IMR-90 (cell line): ENCODE measurements at regions not wholly inside any gene's neighbourhood (a gene's known extent, or its start where the extent isn't known, plus 50 kb on each side); places are given as distances from the start of the nearest gene placed in this dataset.

Experiments
- ATAC-seq: fragments of 200-7000 bp; cut with Tn5 transposase; 2 replicates; pipeline ENCODE4 v1.9.1; 2020; ENCODE audit warnings: low read depth, mild to moderate bottlenecking, moderate library complexity
- BruUV-seq: library from RNA; stranded (reverse); fragments of 400-500 nt; replicated peaks from 2 replicates; lab custom pipeline; 2021; lab: Mats Ljungman, UMichigan
- CTCF ChIA-PET: fragments of 300-600 bp; formaldehyde crosslinking; extraction: SDS; loops from one replicate; lab custom pipeline; 2021; ENCODE audit warnings: antibody characterized with exemption; lab: Yijun Ruan, JAX
- POLR2A ChIA-PET: fragments of 300-600 bp; sonication (Branson Sonifier 250); formaldehyde crosslinking; loops from one replicate; lab custom pipeline; 2022; ENCODE audit warnings: antibody characterized with exemption; ENCODE audit not compliant: unreplicated experiment; lab: Charles Lee
- DNase-seq: peaks from one replicate; pipeline ENCODE4 v3.0.0; 2013
- H2AFZ ChIP-seq: replicated peaks from 2 replicates; pipeline ENCODE3; 2013; ENCODE audit warnings: low read length, mild to moderate bottlenecking; ENCODE audit not compliant: poor library complexity
- H2AK5ac ChIP-seq: 2 replicates; pipeline ENCODE4 v1.6.1; 2013; ENCODE audit warnings: low read depth, low read length, inconsistent platforms
- H2AK9ac ChIP-seq: replicated peaks from 2 replicates; pipeline ENCODE3; 2013; ENCODE audit warnings: mild to moderate bottlenecking, low read depth, low read length, moderate library complexity; ENCODE audit not compliant: poor library complexity
- H2BK120ac ChIP-seq: 2 replicates; pipeline ENCODE4 v1.6.1; 2013; ENCODE audit warnings: low read depth, low read length, inconsistent platforms
- H2BK15ac ChIP-seq: 3 replicates; pipeline ENCODE4 v1.6.1; 2013; ENCODE audit warnings: low read depth, low read length, inconsistent platforms
- H2BK20ac ChIP-seq: 2 replicates; pipeline ENCODE4 v1.6.1; 2013; ENCODE audit warnings: low read depth, mild to moderate bottlenecking, inconsistent platforms, low read length, moderate library complexity
- H2BK5ac ChIP-seq: 2 replicates; pipeline ENCODE4 v1.6.1; 2013; ENCODE audit warnings: mild to moderate bottlenecking, low read depth, low read length, inconsistent platforms; ENCODE audit not compliant: poor library complexity, severe bottlenecking
- H3K14ac ChIP-seq: replicated peaks from 2 replicates; pipeline ENCODE4 v1.6.1; 2013; ENCODE audit warnings: low read depth, low read length, inconsistent platforms
- H3K18ac ChIP-seq: 2 replicates; pipeline ENCODE4 v1.6.1; 2013; ENCODE audit warnings: low read depth, low read length, control low read depth
- H3K23ac ChIP-seq: 2 replicates; pipeline ENCODE4 v1.6.1; 2013; ENCODE audit warnings: low read depth, low read length, inconsistent platforms
- H3K27ac ChIP-seq: 2 replicates; pipeline ENCODE4 v1.5.1; 2013; ENCODE audit warnings: mild to moderate bottlenecking, control low read depth, low read length; ENCODE audit not compliant: insufficient read depth
- H3K27me3 ChIP-seq: 2 replicates; pipeline ENCODE4 v1.6.1; 2013; ENCODE audit warnings: low read length; ENCODE audit not compliant: control insufficient read depth, insufficient read depth
- H3K36me3 ChIP-seq: 2 replicates; pipeline ENCODE4 v1.6.1; 2013; ENCODE audit warnings: low read length, mixed read lengths; ENCODE audit not compliant: control insufficient read depth, insufficient read depth
- H3K4ac ChIP-seq: 2 replicates; pipeline ENCODE4 v1.6.1; 2013; ENCODE audit warnings: low read depth, low read length, inconsistent platforms
- H3K4me1 ChIP-seq: 2 replicates; pipeline ENCODE4 v1.6.1; 2013; ENCODE audit warnings: low read length, mixed read lengths; ENCODE audit not compliant: control insufficient read depth, insufficient read depth
- H3K4me2 ChIP-seq: 2 replicates; pipeline ENCODE4 v1.6.1; 2013; ENCODE audit warnings: low read depth, mild to moderate bottlenecking, control low read depth, low read length, moderate library complexity
- H3K4me3 ChIP-seq: 2 replicates; pipeline ENCODE4 v1.5.1; 2013; ENCODE audit warnings: low read depth, mild to moderate bottlenecking, control low read depth, low read length, moderate library complexity; ENCODE audit not compliant: insufficient read depth
- H3K56ac ChIP-seq: 2 replicates; pipeline ENCODE4 v1.6.1; 2013; ENCODE audit warnings: low read length, inconsistent platforms; ENCODE audit not compliant: insufficient read depth; ENCODE audit errors: extremely low read depth
- H3K79me1 ChIP-seq, 2 experiments: 2 replicates each; pipeline ENCODE4 v1.6.1; 2013; ENCODE audit warnings: low read length in 2 of 2, inconsistent platforms in 1 of 2, low read depth in 1 of 2
- H3K9ac ChIP-seq: 2 replicates; pipeline ENCODE4 v1.6.1; 2013; ENCODE audit warnings: low read depth, low read length, control low read depth
- H3K9me1 ChIP-seq: 2 replicates; pipeline ENCODE4 v1.6.1; 2013; ENCODE audit warnings: low read length, inconsistent platforms; ENCODE audit not compliant: insufficient read depth
- H3K9me3 ChIP-seq: 2 replicates; pipeline ENCODE4 v1.6.1; 2013; ENCODE audit warnings: low read length; ENCODE audit not compliant: control insufficient read depth, insufficient read depth
- H4K20me1 ChIP-seq: 2 replicates; pipeline ENCODE4 v1.6.1; 2013; ENCODE audit warnings: low read length, inconsistent platforms; ENCODE audit not compliant: insufficient read depth
- H4K5ac ChIP-seq: 2 replicates; pipeline ENCODE4 v1.6.1; 2013; ENCODE audit warnings: mild to moderate bottlenecking, low read depth, low read length, control low read depth
- H4K8ac ChIP-seq, 2 experiments: 2 replicates each; pipeline ENCODE4 v1.6.1; 2013; ENCODE audit warnings: low read depth in 2 of 2, low read length in 2 of 2, control low read depth in 1 of 2, inconsistent platforms in 1 of 2
- H4K91ac ChIP-seq: 2 replicates; pipeline ENCODE4 v1.6.1; 2013; ENCODE audit warnings: low read depth, low read length, inconsistent platforms; ENCODE audit not compliant: insufficient read depth
- BHLHE40 ChIP-seq: fragments of 150-350 bp; IDR thresholded peaks from 2 replicates; pipeline ENCODE4 v1.6.1; 2016; ENCODE audit warnings: mild to moderate bottlenecking, low read depth, low read length
- MAFK ChIP-seq: IDR thresholded peaks from 2 replicates; pipeline ENCODE4 v1.6.1; 2012; ENCODE audit warnings: low read depth, low read length, improper control_type of control experiment
- MXI1 ChIP-seq: IDR thresholded peaks from 2 replicates; pipeline ENCODE4 v1.6.1; 2012; ENCODE audit warnings: low read depth, mild to moderate bottlenecking, low read length, moderate library complexity, borderline replicate concordance
- POLR2A ChIP-seq: IDR thresholded peaks from 2 replicates; pipeline ENCODE4 v1.6.1; 2012; ENCODE audit warnings: mild to moderate bottlenecking, low read depth, low read length
- RCOR1 ChIP-seq: IDR thresholded peaks from 2 replicates; pipeline ENCODE4 v1.6.1; 2012; ENCODE audit warnings: mild to moderate bottlenecking, low read length, improper control_type of control experiment; ENCODE audit not compliant: insufficient replicate concordance
- RFX5 ChIP-seq: IDR thresholded peaks from 2 replicates; pipeline ENCODE4 v1.8.0; 2012; ENCODE audit warnings: low read depth, mild to moderate bottlenecking, low read length, moderate library complexity
- SMC3 ChIP-seq: fragments of 150-350 bp; IDR thresholded peaks from 2 replicates; pipeline ENCODE4 v1.6.1; 2016; ENCODE audit warnings: low read depth, mild to moderate bottlenecking, antibody characterized with exemption, low read length, moderate library complexity
- WGBS, 2 experiments: methylation state at CpG; one replicate each; pipeline versions ENCODE4 v1.1.5 to v1.1.7; 2013; ENCODE audit warnings: missing lambda C conversion rate in 2 of 2; ENCODE audit not compliant: insufficient read length in 1 of 2; ENCODE audit errors: extremely low coverage in 2 of 2; 5-methylcytosine and 5-hydroxymethylcytosine counted together
- dilution Hi-C: fragments of 300-500 bp; cut with HindIII; formaldehyde crosslinking; loops from one replicate; pipeline ENCODE4 v1.14.3; 2018; ENCODE audit warnings: low sequenced_read_pairs; ENCODE audit not compliant: unreplicated experiment
- in situ Hi-C: fragments of 300-500 bp; cut with MboI; formaldehyde crosslinking; loops from 3 replicates; pipeline ENCODE4 v1.14.3; 2019; ENCODE audit warnings: low sequenced_read_pairs, inconsistent platforms, mixed read lengths
- intact Hi-C: fragments of 100-400 bp; cut with micrococcal nuclease; formaldehyde crosslinking; loops from 2 replicates; pipeline ENCODE4 v1.10.0; 2022

GRCh38 chr1:63041660-63042059 is 257.7 kb downstream of the ATG4C start:
- Histone ChIP-seq H3K4ac (no peak overlapping the region), H4K91ac (no peak overlapping the region), H3K27ac (no peak overlapping the region), H3K9me3 (no peaks in the 10 kb centered on the region), H4K20me1 (no peaks in the 10 kb centered on the region), H2AK5ac (no peak overlapping the region), H3K79me1 (no peaks in the 10 kb centered on the region), H3K36me3 (no peaks in the 10 kb centered on the region), H4K8ac (no peak overlapping the region), H3K27me3 (no peaks in the 10 kb centered on the region), H3K23ac (no peak overlapping the region), H3K9me1 (no peaks in the 10 kb centered on the region), H3K4me2 (no peak overlapping the region), H3K14ac (no peak overlapping the region), H3K4me3 (no peak overlapping the region), H2BK120ac (no peak overlapping the region), H2BK20ac (no peak overlapping the region), H3K9ac (no peak overlapping the region), H2BK15ac (no peak overlapping the region), H4K5ac (no peak overlapping the region), H3K4me1 (no peaks in the 10 kb centered on the region), H3K18ac (no peak overlapping the region), H2AK9ac (no peak overlapping the region), H2AFZ (peak overlapping the region; percentile 41), H3K56ac (no peak overlapping the region), H2BK5ac (no peak overlapping the region)
- WGBS, 2 experiments = 14% methylated on average over 1 of the region's 3 CpGs; no CpG with 5 or more reads in 1 of the 2 experiments
- DNase-seq (no peak), ATAC-seq (no peak)
- dilution Hi-C loops (no loop called here), in situ Hi-C loops (no loop called here), intact Hi-C loops (no loop called here)
- POLR2A ChIA-PET = no interaction called here
- TF ChIP-seq MAFK (no peak), MXI1 (no peak), POLR2A (no peak), RCOR1 (no peak), BHLHE40 (no peak), SMC3 (no peak), RFX5 (no peak)
- no TSS peak for BruUV-seq
- CTCF ChIA-PET = no interaction called here
